ENCODE measurements at regions not wholly inside any gene's neighbourhood (a gene's known extent, or its start where the extent isn't known, plus 50 kb on each side); places are given as distances from the start of the nearest gene placed in this dataset.

- no peak for TF ChIP-seq CTCF (IDR thresholded peaks at IDR 0.05)
- Mint-ChIP-seq H3K9me3 (no peaks in the 10 kb centered on the region), H3K27ac (no peak overlapping the region), H3K4me1 (ENCODE audit: low read depth) (peaks cover 9% of the 10 kb centered on the region), H3K27me3 (ENCODE audit: insufficient read depth) (peaks cover 2% of the 10 kb centered on the region; the same call in 1 of the 2 replicates), H3K36me3 (ENCODE audit: low read depth) (peaks cover 9% of the 10 kb centered on the region; the same call in 1 of the 2 replicates), H3K4me3 (no peak overlapping the region)
- no peak for DNase-seq
Observed at GRCh38 chr12:127214186-127214585, 1052.8 kb upstream of the TMEM132C start.

GRCh38 chr12:127223011-127223410, 1044.0 kb upstream of the TMEM132C start:
- Mint-ChIP-seq H3K27ac (no peak overlapping the region), H3K9me3 (no peaks in the 10 kb centered on the region), H3K36me3 (ENCODE audit: low read depth) (peaks cover 12% of the 10 kb centered on the region), H3K4me3 (no peak overlapping the region), H3K27me3 (ENCODE audit: insufficient read depth) (peaks cover 5% of the 10 kb centered on the region; the same call in 1 of the 2 replicates), H3K4me1 (ENCODE audit: low read depth) (peaks cover 14% of the 10 kb centered on the region)
- TF ChIP-seq CTCF (IDR thresholded peaks at IDR 0.05) = no peak
- DNase-seq = no peak

GRCh38 chr12:127223731-127224130, 1043.2 kb upstream of the TMEM132C start:
- no peak overlapping the region for H3K4me3 Mint-ChIP-seq
- no peaks in the 10 kb centered on the region for H3K9me3 Mint-ChIP-seq
- no peak overlapping the region for H3K27ac Mint-ChIP-seq
- H3K4me1 Mint-ChIP-seq (ENCODE audit: low read depth) = peaks cover 14% of the 10 kb centered on the region
- no peak for DNase-seq
- peaks cover 5% of the 10 kb centered on the region; the same call in 1 of the 2 replicates for H3K27me3 Mint-ChIP-seq (ENCODE audit: insufficient read depth)
- no peak for TF ChIP-seq CTCF (IDR thresholded peaks at IDR 0.05)
- peaks cover 7% of the 10 kb centered on the region for H3K36me3 Mint-ChIP-seq (ENCODE audit: low read depth)

GRCh38 chr12:127230843-127231260, 1036.1 kb upstream of the TMEM132C start:
- TF ChIP-seq CTCF (IDR thresholded peaks at IDR 0.05) = no peak
- H3K36me3 Mint-ChIP-seq (ENCODE audit: low read depth) = peaks cover 6% of the 10 kb centered on the region; the same call in 1 of the 2 replicates
- peak; percentile 95 for DNase-seq
- H3K9me3 Mint-ChIP-seq = no peaks in the 10 kb centered on the region
- peak overlapping the region; percentile 70 for H3K4me3 Mint-ChIP-seq
- peak overlapping the region; percentile 99 for H3K27ac Mint-ChIP-seq
- peaks cover 46% of the 10 kb centered on the region for H3K4me1 Mint-ChIP-seq (ENCODE audit: low read depth)
- peaks cover 2% of the 10 kb centered on the region; the same call in 1 of the 2 replicates for H3K27me3 Mint-ChIP-seq (ENCODE audit: insufficient read depth)

GRCh38 chr12:127231371-127231770, 1035.6 kb upstream of the TMEM132C start:
- Mint-ChIP-seq H3K4me3 (peak overlapping the region; percentile 70; the same call in 1 of the 2 replicates), H3K27ac (peak overlapping the region; percentile 99)

More at GRCh38 chr12:127231371-127231770, 1035.6 kb upstream of the TMEM132C start:
- Mint-ChIP-seq H3K9me3 (no peaks in the 10 kb centered on the region), H3K36me3 (ENCODE audit: low read depth) (peaks cover 6% of the 10 kb centered on the region; the same call in 1 of the 2 replicates), H3K4me1 (ENCODE audit: low read depth) (peaks cover 43% of the 10 kb centered on the region), H3K27me3 (ENCODE audit: insufficient read depth) (peaks cover 2% of the 10 kb centered on the region; the same call in 1 of the 2 replicates)
- TF ChIP-seq CTCF (IDR thresholded peaks at IDR 0.05) = no peak
- peak; percentile 5 for DNase-seq
